Astrocyte (in vitro differentiated cells and primary cell): ENCODE measurements at regions not wholly inside any gene's neighbourhood (a gene's known extent, or its start where the extent isn't known, plus 50 kb on each side); places are given as distances from the start of the nearest gene placed in this dataset.
A peak's percentile ranks its signal among the peaks of the same experiment; 100 is the strongest.

Source experiments
- DNase-seq: peaks from one replicate; pipeline ENCODE4 v3.0.0-alpha.2; 2010; ENCODE audit warnings: low read depth
- FAIRE-seq: peaks from 2 replicates; lab custom pipeline; 2011; peaks lifted over from hg19 to GRCh38; lab: Jason Lieb, UNC
- H2AFZ ChIP-seq: 2 replicates; pipeline ENCODE4 v1.6.0; 2012; ENCODE audit warnings: low read depth, low read length, inconsistent platforms
- H3K27ac ChIP-seq: 2 replicates; pipeline ENCODE4 v1.5.1; 2011; ENCODE audit warnings: low read depth, low read length, inconsistent platforms
- H3K27me3 ChIP-seq: 2 replicates; pipeline ENCODE4 v1.6.0; 2011; ENCODE audit warnings: low read length, inconsistent platforms; ENCODE audit not compliant: insufficient read depth
- H3K36me3 ChIP-seq: 2 replicates; pipeline ENCODE4 v1.5.1; 2011; ENCODE audit warnings: low read length, inconsistent platforms; ENCODE audit not compliant: insufficient read depth
- H3K4me1 ChIP-seq: 2 replicates; pipeline ENCODE4 v1.5.1; 2011; ENCODE audit warnings: low read length, inconsistent platforms; ENCODE audit not compliant: insufficient read depth
- H3K4me2 ChIP-seq: 2 replicates; pipeline ENCODE4 v1.6.0; 2012; ENCODE audit warnings: low read length, inconsistent platforms
- H3K4me3 ChIP-seq: 2 replicates; pipeline ENCODE4 v1.5.1; 2011; ENCODE audit warnings: low read depth, mild to moderate bottlenecking, low read length, inconsistent platforms; ENCODE audit not compliant: insufficient read depth
- H3K79me2 ChIP-seq: 2 replicates; pipeline ENCODE4 v1.6.0; 2012; ENCODE audit warnings: mild to moderate bottlenecking, low read length, inconsistent platforms; ENCODE audit not compliant: insufficient read depth
- H3K9ac ChIP-seq: 2 replicates; pipeline ENCODE4 v1.6.0; 2012; ENCODE audit warnings: mild to moderate bottlenecking, low read length, inconsistent platforms
- H3K9me3 ChIP-seq: 2 replicates; pipeline ENCODE4 v1.5.1; 2012; ENCODE audit warnings: low read depth, mild to moderate bottlenecking, low read length, inconsistent platforms; ENCODE audit not compliant: insufficient read depth
- H4K20me1 ChIP-seq: 2 replicates; pipeline ENCODE4 v1.6.0; 2012; ENCODE audit warnings: low read length, inconsistent platforms; ENCODE audit not compliant: insufficient read depth
- H3K27ac Mint-ChIP-seq: one replicate; pipeline ENCODE4 v1.8.0; 2021; ENCODE audit warnings: mild to moderate bottlenecking, mixed read lengths; ENCODE audit not compliant: unreplicated experiment
- H3K27me3 Mint-ChIP-seq: one replicate; pipeline ENCODE4 v1.8.0; 2021; ENCODE audit warnings: low read depth, mixed read lengths; ENCODE audit not compliant: unreplicated experiment
- H3K36me3 Mint-ChIP-seq: one replicate; pipeline ENCODE4 v1.8.0; 2021; ENCODE audit warnings: low read depth, mixed read lengths; ENCODE audit not compliant: unreplicated experiment
- H3K4me1 Mint-ChIP-seq: one replicate; pipeline ENCODE4 v1.8.0; 2021; ENCODE audit warnings: low read depth, mixed read lengths; ENCODE audit not compliant: unreplicated experiment
- H3K4me3 Mint-ChIP-seq: one replicate; pipeline ENCODE4 v1.8.0; 2021; ENCODE audit warnings: mild to moderate bottlenecking, moderate library complexity, mixed read lengths; ENCODE audit not compliant: unreplicated experiment
- H3K9me3 Mint-ChIP-seq: one replicate; pipeline ENCODE4 v1.8.0; 2021; ENCODE audit warnings: mild to moderate bottlenecking, mixed read lengths; ENCODE audit not compliant: unreplicated experiment
- CTCF ChIP-seq: IDR thresholded peaks from 2 replicates; pipeline ENCODE4 v1.5.1; 2011; ENCODE audit warnings: low read depth, mild to moderate bottlenecking, inconsistent platforms, low read length, moderate library complexity; ENCODE audit not compliant: insufficient read depth
- EZH2 ChIP-seq: IDR thresholded peaks from 2 replicates; pipeline ENCODE4 v1.6.1; 2012; ENCODE audit warnings: mild to moderate bottlenecking, low read length, inconsistent platforms; ENCODE audit not compliant: insufficient read depth

DNA sequence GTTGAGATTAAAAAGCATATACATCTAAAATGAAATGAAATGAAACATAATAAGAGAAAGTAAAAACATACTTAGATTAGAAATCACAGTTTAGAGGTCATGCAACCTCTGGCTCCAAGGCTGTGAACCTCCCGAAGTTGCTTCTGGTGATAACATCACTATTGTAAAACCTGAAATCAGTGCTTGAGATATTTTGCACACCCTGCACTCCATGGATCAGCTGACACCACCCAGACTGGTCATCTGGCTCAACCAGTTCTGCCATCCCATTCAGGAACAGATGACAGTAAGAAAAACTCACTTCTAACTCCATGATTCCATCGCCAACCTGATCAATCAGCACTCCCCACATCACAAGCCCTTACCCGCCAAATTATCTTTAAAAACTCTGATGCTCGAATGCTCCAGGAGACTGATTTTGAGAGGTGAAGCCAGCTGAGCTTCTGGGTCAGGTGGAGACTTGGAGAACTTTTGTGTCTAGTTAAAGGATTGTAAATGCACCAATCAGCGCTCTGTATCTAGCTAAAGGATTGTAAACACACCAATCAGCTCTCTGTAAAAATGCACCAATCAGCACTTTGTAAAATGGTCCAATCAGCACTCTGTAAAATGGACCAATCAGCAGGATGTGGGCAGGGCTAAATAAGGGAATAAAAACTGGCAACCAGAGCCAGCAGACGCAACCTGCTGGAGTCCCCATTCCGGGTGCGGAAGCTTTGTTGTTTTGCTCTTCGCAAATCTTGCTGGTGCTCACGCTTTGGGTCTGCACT lies 162.6 kb upstream of the MAGI2 start:
- TF ChIP-seq EZH2, result no peak
- TF ChIP-seq CTCF, result no peak
- Histone ChIP-seq H3K9ac (no peak overlapping the region), H3K4me2 (no peak overlapping the region), H3K27ac (no peak overlapping the region), H3K4me1 (no peaks in the 10 kb centered on the region), H3K9me3 (no peaks in the 10 kb centered on the region), H3K79me2 (no peaks in the 10 kb centered on the region), H3K27me3 (no peaks in the 10 kb centered on the region), H3K4me3 (no peak overlapping the region), H4K20me1 (no peaks in the 10 kb centered on the region), H3K36me3 (no peaks in the 10 kb centered on the region), H2AFZ (no peak overlapping the region)
- no peak for FAIRE-seq
- H3K36me3 Mint-ChIP-seq, result no peaks in the 10 kb centered on the region
- H3K27me3 Mint-ChIP-seq, result no peaks in the 10 kb centered on the region
- no peak overlapping the region for H3K4me3 Mint-ChIP-seq
- DNase-seq, result no peak
- H3K27ac Mint-ChIP-seq, result no peak overlapping the region
- H3K9me3 Mint-ChIP-seq, result peaks cover 4% of the 10 kb centered on the region
- H3K4me1 Mint-ChIP-seq, result peaks cover 2% of the 10 kb centered on the region

DNA sequence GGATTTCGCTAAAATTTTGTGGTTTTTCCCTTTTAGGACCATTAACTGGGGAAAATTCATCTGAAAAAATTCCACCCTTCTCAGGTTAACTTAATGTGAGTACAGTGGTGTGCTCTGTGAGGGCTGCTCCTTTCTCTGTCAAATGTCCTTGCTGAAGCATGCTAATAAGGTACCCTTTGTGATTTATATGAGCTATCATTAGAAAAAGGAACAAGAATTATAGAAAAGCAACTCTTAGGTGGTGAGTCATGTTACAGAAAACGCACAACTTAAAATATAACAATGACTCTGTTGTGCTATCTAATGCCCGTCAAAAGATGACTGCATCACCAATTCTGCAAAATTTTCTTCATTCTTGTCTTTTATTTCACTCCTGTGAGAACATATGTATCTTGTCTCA lies 162.0 kb upstream of the MAGI2 start:
- H3K27me3 ChIP-seq, result no peaks in the 10 kb centered on the region
- no peak overlapping the region for H3K4me3 ChIP-seq
- H3K27me3 Mint-ChIP-seq, result no peaks in the 10 kb centered on the region
- H4K20me1 ChIP-seq, result no peaks in the 10 kb centered on the region
- H3K79me2 ChIP-seq, result no peaks in the 10 kb centered on the region
- H3K4me1 ChIP-seq, result no peaks in the 10 kb centered on the region
- no peak overlapping the region for H3K4me2 ChIP-seq
- DNase-seq (peak; percentile 12), FAIRE-seq (no peak)
- no peak overlapping the region for H3K9ac ChIP-seq
- peaks cover 3% of the 10 kb centered on the region for H3K4me1 Mint-ChIP-seq
- peaks cover 4% of the 10 kb centered on the region for H3K9me3 Mint-ChIP-seq
- H3K27ac ChIP-seq, result no peak overlapping the region
- TF ChIP-seq EZH2 (no peak), CTCF (no peak)
- no peaks in the 10 kb centered on the region for H3K36me3 ChIP-seq
- H3K27ac Mint-ChIP-seq, result no peak overlapping the region
- no peaks in the 10 kb centered on the region for H3K9me3 ChIP-seq
- no peak overlapping the region for H3K4me3 Mint-ChIP-seq
- H2AFZ ChIP-seq, result no peak overlapping the region
- H3K36me3 Mint-ChIP-seq, result no peaks in the 10 kb centered on the region

DNA sequence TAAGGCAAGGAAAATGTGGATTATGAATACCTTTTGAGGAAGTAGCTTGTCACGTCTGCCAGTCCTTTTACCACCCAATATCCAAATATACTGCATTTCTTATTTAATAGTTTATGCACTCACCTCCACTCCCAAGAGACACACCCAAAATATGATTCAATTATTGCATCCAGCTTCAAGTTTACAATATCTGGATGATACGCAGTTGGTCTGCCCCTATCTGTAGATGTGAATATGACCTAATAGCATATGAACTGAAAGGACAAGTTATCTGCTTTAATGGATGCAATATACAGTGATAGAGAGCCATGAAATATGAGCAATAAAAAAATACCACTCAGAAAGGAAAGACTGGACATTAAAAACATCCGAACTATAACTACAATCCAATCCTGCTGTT lies 159.4 kb upstream of the MAGI2 start:
- no peaks in the 10 kb centered on the region for H3K4me1 ChIP-seq
- H3K27ac ChIP-seq, result no peak overlapping the region
- H3K9me3 ChIP-seq, result no peaks in the 10 kb centered on the region
- peaks cover 3% of the 10 kb centered on the region for H3K4me1 Mint-ChIP-seq
- H3K36me3 Mint-ChIP-seq, result no peaks in the 10 kb centered on the region
- no peak overlapping the region for H2AFZ ChIP-seq
- FAIRE-seq (no peak), DNase-seq (no peak)
- no peak overlapping the region for H3K27ac Mint-ChIP-seq
- no peaks in the 10 kb centered on the region for H3K27me3 Mint-ChIP-seq
- H3K4me2 ChIP-seq, result no peak overlapping the region
- H3K27me3 ChIP-seq, result no peaks in the 10 kb centered on the region
- no peak overlapping the region for H3K9ac ChIP-seq
- TF ChIP-seq EZH2, result no peak
- TF ChIP-seq CTCF, result no peak
- no peaks in the 10 kb centered on the region for H3K36me3 ChIP-seq
- H3K4me3 ChIP-seq, result no peak overlapping the region
- H3K9me3 Mint-ChIP-seq, result peaks cover 5% of the 10 kb centered on the region
- H3K79me2 ChIP-seq, result no peaks in the 10 kb centered on the region
- no peaks in the 10 kb centered on the region for H4K20me1 ChIP-seq
- H3K4me3 Mint-ChIP-seq, result no peak overlapping the region
